ENCODE measurements at regions not wholly inside any gene's neighbourhood (a gene's known extent, or its start where the extent isn't known, plus 50 kb on each side); places are given as distances from the start of the nearest gene placed in this dataset.

DNA sequence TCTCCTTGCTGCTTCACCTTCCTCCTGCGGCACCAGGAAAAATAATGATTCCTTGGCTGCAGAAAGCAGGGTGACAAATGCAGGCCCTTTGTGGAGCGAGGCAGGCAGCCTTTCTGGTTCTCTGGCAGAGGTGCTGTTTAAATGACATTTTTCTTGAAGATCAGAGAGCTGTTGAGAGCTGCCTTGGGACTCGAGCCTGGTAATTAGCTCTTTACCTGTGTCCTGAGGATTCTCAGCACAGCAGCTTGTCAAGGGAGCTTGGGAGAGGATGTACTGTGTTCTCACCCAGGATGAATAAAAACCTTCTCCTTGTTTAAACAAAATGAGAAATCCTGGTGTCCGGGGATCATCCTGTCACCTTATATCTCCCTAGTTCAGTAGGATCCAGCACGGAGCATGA, 204.0 kb downstream of the AACS start:
- no peaks in the 10 kb centered on the region for H3K36me3 ChIP-seq (ENCODE audit: insufficient read depth, low read length)
- TF ChIP-seq POLR2AphosphoS5 (IDR thresholded peaks at IDR 0.05) (no peak), RAD21 (conservative IDR thresholded peaks at IDR 0.05) (no peak), SMC3 (conservative IDR thresholded peaks at IDR 0.05; ENCODE audit: poor library complexity) (no peak), TAF1 (IDR thresholded peaks at IDR 0.05; ENCODE audit: low read depth) (no peak), EP300 (conservative IDR thresholded peaks at IDR 0.05; ENCODE audit: poor library complexity, severe bottlenecking) (no peak), MXI1 (conservative IDR thresholded peaks at IDR 0.05; ENCODE audit: poor library complexity, severe bottlenecking) (no peak)
- TF ChIP-seq, protein P1, sequence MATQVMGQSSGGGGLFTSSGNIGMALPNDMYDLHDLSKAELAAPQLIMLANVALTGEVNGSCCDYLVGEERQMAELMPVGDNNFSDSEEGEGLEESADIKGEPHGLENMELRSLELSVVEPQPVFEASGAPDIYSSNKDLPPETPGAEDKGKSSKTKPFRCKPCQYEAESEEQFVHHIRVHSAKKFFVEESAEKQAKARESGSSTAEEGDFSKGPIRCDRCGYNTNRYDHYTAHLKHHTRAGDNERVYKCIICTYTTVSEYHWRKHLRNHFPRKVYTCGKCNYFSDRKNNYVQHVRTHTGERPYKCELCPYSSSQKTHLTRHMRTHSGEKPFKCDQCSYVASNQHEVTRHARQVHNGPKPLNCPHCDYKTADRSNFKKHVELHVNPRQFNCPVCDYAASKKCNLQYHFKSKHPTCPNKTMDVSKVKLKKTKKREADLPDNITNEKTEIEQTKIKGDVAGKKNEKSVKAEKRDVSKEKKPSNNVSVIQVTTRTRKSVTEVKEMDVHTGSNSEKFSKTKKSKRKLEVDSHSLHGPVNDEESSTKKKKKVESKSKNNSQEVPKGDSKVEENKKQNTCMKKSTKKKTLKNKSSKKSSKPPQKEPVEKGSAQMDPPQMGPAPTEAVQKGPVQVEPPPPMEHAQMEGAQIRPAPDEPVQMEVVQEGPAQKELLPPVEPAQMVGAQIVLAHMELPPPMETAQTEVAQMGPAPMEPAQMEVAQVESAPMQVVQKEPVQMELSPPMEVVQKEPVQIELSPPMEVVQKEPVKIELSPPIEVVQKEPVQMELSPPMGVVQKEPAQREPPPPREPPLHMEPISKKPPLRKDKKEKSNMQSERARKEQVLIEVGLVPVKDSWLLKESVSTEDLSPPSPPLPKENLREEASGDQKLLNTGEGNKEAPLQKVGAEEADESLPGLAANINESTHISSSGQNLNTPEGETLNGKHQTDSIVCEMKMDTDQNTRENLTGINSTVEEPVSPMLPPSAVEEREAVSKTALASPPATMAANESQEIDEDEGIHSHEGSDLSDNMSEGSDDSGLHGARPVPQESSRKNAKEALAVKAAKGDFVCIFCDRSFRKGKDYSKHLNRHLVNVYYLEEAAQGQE (IDR thresholded peaks at IDR 0.05; ENCODE audit: borderline replicate concordance) = no peak
- no peaks in the 10 kb centered on the region for H3K27me3 ChIP-seq (ENCODE audit: insufficient read depth, low read depth, low read length)
- no peaks in the 10 kb centered on the region for H3K79me2 ChIP-seq (replicated peaks; ENCODE audit: insufficient read depth, low read length)
- no peaks in the 10 kb centered on the region for H3K9me3 ChIP-seq (ENCODE audit: low read length)
- H3K4me3 ChIP-seq (ENCODE audit: low read length) = peak overlapping the region; percentile 30
- H3K4me2 ChIP-seq (ENCODE audit: low read length) = peak overlapping the region; percentile 16
- H3F3A ChIP-seq (ENCODE audit: insufficient read depth, low read length, poor library complexity, severe bottlenecking) = no peaks in the 10 kb centered on the region
- no peak overlapping the region for H2AFZ ChIP-seq (ENCODE audit: low read depth, low read length)
- no peaks in the 10 kb centered on the region for H3K9me2 ChIP-seq (ENCODE audit: insufficient read depth, low read length)
- no peaks in the 10 kb centered on the region for H4K20me1 ChIP-seq (ENCODE audit: insufficient read depth)
- H3K9ac ChIP-seq (ENCODE audit: low read length) = peak overlapping the region; percentile 49
- peak overlapping the region; percentile 82 for H3K27ac ChIP-seq (ENCODE audit: low read length)

GRCh38 chr12:125271892-125272291, 206.7 kb downstream of the AACS start:
- Histone ChIP-seq H3K27ac (ENCODE audit: low read length) (no peak overlapping the region), H3F3A (ENCODE audit: insufficient read depth, low read length, poor library complexity, severe bottlenecking) (no peaks in the 10 kb centered on the region), H3K9me2 (ENCODE audit: insufficient read depth, low read length) (no peaks in the 10 kb centered on the region), H3K9ac (ENCODE audit: low read length) (no peak overlapping the region), H3K27me3 (ENCODE audit: insufficient read depth, low read depth, low read length) (no peaks in the 10 kb centered on the region), H3K79me2 (replicated peaks; ENCODE audit: insufficient read depth, low read length) (no peaks in the 10 kb centered on the region), H3K4me2 (ENCODE audit: low read length) (no peak overlapping the region), H3K9me3 (ENCODE audit: low read length) (no peaks in the 10 kb centered on the region), H4K20me1 (ENCODE audit: insufficient read depth) (no peaks in the 10 kb centered on the region), H3K36me3 (ENCODE audit: insufficient read depth, low read length) (no peaks in the 10 kb centered on the region), H2AFZ (ENCODE audit: low read depth, low read length) (no peak overlapping the region), H3K4me3 (ENCODE audit: low read length) (no peak overlapping the region)
- TF ChIP-seq, protein P2, sequence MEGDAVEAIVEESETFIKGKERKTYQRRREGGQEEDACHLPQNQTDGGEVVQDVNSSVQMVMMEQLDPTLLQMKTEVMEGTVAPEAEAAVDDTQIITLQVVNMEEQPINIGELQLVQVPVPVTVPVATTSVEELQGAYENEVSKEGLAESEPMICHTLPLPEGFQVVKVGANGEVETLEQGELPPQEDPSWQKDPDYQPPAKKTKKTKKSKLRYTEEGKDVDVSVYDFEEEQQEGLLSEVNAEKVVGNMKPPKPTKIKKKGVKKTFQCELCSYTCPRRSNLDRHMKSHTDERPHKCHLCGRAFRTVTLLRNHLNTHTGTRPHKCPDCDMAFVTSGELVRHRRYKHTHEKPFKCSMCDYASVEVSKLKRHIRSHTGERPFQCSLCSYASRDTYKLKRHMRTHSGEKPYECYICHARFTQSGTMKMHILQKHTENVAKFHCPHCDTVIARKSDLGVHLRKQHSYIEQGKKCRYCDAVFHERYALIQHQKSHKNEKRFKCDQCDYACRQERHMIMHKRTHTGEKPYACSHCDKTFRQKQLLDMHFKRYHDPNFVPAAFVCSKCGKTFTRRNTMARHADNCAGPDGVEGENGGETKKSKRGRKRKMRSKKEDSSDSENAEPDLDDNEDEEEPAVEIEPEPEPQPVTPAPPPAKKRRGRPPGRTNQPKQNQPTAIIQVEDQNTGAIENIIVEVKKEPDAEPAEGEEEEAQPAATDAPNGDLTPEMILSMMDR (IDR thresholded peaks at IDR 0.05; ENCODE audit: poor library complexity, severe bottlenecking) = no peak
- TF ChIP-seq EP300 (conservative IDR thresholded peaks at IDR 0.05; ENCODE audit: poor library complexity, severe bottlenecking) (no peak), EZH2 (IDR thresholded peaks at IDR 0.05; ENCODE audit: borderline replicate concordance, insufficient read depth, low read length, poor library complexity, severe bottlenecking) (no peak), MXI1 (conservative IDR thresholded peaks at IDR 0.05; ENCODE audit: poor library complexity, severe bottlenecking) (no peak), POLR2AphosphoS5 (IDR thresholded peaks at IDR 0.05) (no peak), SMC3 (conservative IDR thresholded peaks at IDR 0.05; ENCODE audit: poor library complexity) (no peak), RAD21 (conservative IDR thresholded peaks at IDR 0.05) (no peak)
